ENCODE measurements at regions not wholly inside any gene's neighbourhood (a gene's known extent, or its start where the extent isn't known, plus 50 kb on each side); places are given as distances from the start of the nearest gene placed in this dataset.

- Histone ChIP-seq H3K4me1 (ENCODE audit: insufficient read depth) (peaks cover 3% of the 10 kb centered on the region), H3K4me2 (no peak overlapping the region), H3K9me2 (replicated peaks; ENCODE audit: insufficient read depth) (no peaks in the 10 kb centered on the region), H3K9me3 (ENCODE audit: low read depth) (no peaks in the 10 kb centered on the region), H4K20me1 (ENCODE audit: insufficient read depth, poor library complexity, severe bottlenecking) (no peaks in the 10 kb centered on the region), H3K4me3 (no peak overlapping the region), H3K36me3 (replicated peaks; ENCODE audit: insufficient read depth, low read depth) (no peaks in the 10 kb centered on the region), H2AFZ (no peak overlapping the region), H3K27ac (no peak overlapping the region), H3K27me3 (no peaks in the 10 kb centered on the region), H3K79me2 (no peaks in the 10 kb centered on the region)
- 43% methylated on average over 2 of the region's 2 CpGs for WGBS (ENCODE audit: low lambda C conversion rate, missing lambda C conversion rate)
- no peak for TF ChIP-seq EZH2 (IDR thresholded peaks at IDR 0.05; ENCODE audit: borderline replicate concordance)
- no peak for TF ChIP-seq CTCF (IDR thresholded peaks at IDR 0.05; ENCODE audit: poor library complexity)
- TF ChIP-seq EZH2phosphoT487 (IDR thresholded peaks at IDR 0.05; ENCODE audit: low read depth, severe bottlenecking, unreplicated experiment): no peak
- DNase-seq (ENCODE audit: low spot score): no peak
Measured at GRCh38 chr3:30227571-30228301, 378.7 kb upstream of the TGFBR2 start.

DNA sequence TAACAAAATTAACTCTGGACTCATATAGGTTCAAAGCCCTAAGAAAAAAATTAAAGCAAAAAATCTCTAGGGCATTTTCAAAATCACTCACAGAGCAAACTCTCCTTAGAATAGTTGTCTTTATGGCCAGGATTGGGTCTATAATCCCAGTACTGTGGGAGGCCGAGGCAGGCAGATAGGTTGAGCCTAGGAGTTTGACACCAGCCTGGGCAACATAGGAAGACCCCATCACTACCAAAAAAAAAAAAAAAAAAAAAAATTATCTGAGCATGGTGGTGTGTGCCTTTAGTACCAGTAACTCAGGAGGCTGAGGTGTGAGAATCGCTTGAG is 378.1 kb upstream of the TGFBR2 start:
- H3K4me2 ChIP-seq: no peak overlapping the region
- no peaks in the 10 kb centered on the region for H3K27me3 ChIP-seq

GRCh38 chr3:30231277-30232141 is 374.9 kb upstream of the TGFBR2 start:
- Histone ChIP-seq H3K27ac (no peak overlapping the region), H3K36me3 (replicated peaks; ENCODE audit: insufficient read depth, low read depth) (no peaks in the 10 kb centered on the region), H4K20me1 (ENCODE audit: insufficient read depth, poor library complexity, severe bottlenecking) (no peaks in the 10 kb centered on the region), H3K4me2 (no peak overlapping the region), H3K27me3 (no peaks in the 10 kb centered on the region), H3K4me1 (ENCODE audit: insufficient read depth) (peaks cover 3% of the 10 kb centered on the region), H3K79me2 (no peaks in the 10 kb centered on the region), H3K9me3 (ENCODE audit: low read depth) (no peaks in the 10 kb centered on the region), H2AFZ (peak overlapping the region; percentile 5), H3K9me2 (replicated peaks; ENCODE audit: insufficient read depth) (no peaks in the 10 kb centered on the region), H3K4me3 (no peak overlapping the region)
- TF ChIP-seq EZH2 (IDR thresholded peaks at IDR 0.05; ENCODE audit: borderline replicate concordance): no peak
- no peak for TF ChIP-seq CTCF (IDR thresholded peaks at IDR 0.05; ENCODE audit: poor library complexity)
- TF ChIP-seq EZH2phosphoT487 (IDR thresholded peaks at IDR 0.05; ENCODE audit: low read depth, severe bottlenecking, unreplicated experiment): no peak
- DNase-seq (ENCODE audit: low spot score): no peak
- 67% methylated on average over 3 of the region's 3 CpGs for WGBS (ENCODE audit: low lambda C conversion rate, missing lambda C conversion rate)

More for the DNA sequence above, 378.1 kb upstream of the TGFBR2 start:
- Histone ChIP-seq H3K9me2 (replicated peaks; ENCODE audit: insufficient read depth) (no peaks in the 10 kb centered on the region), H3K27ac (no peak overlapping the region), H2AFZ (no peak overlapping the region), H3K36me3 (replicated peaks; ENCODE audit: insufficient read depth, low read depth) (no peaks in the 10 kb centered on the region), H3K79me2 (no peaks in the 10 kb centered on the region), H3K9me3 (ENCODE audit: low read depth) (no peaks in the 10 kb centered on the region), H4K20me1 (ENCODE audit: insufficient read depth, poor library complexity, severe bottlenecking) (no peaks in the 10 kb centered on the region), H3K4me1 (ENCODE audit: insufficient read depth) (peaks cover 3% of the 10 kb centered on the region), H3K4me3 (no peak overlapping the region)
- 87% methylated on average over 2 of the region's 2 CpGs for WGBS (ENCODE audit: low lambda C conversion rate, missing lambda C conversion rate)
- no peak for DNase-seq (ENCODE audit: low spot score)
- TF ChIP-seq EZH2phosphoT487 (IDR thresholded peaks at IDR 0.05; ENCODE audit: low read depth, severe bottlenecking, unreplicated experiment) (no peak), CTCF (IDR thresholded peaks at IDR 0.05; ENCODE audit: poor library complexity) (no peak), EZH2 (IDR thresholded peaks at IDR 0.05; ENCODE audit: borderline replicate concordance) (no peak)

All from hepatocyte (in vitro differentiated cells).